B cell (primary cell): ENCODE measurements at regions not wholly inside any gene's neighbourhood (a gene's known extent, or its start where the extent isn't known, plus 50 kb on each side); places are given as distances from the start of the nearest gene placed in this dataset.

ENCODE experiments used
- ATAC-seq: fragments of 200-7000 bp; cut with Tn5 transposase; one replicate; pipeline ENCODE4 v1.10.0; 2021; ENCODE audit warnings: low read depth, mild to moderate bottlenecking, moderate number of reproducible peaks, moderate library complexity
- CTCF ChIA-PET: fragments of 350-600 bp; sonication (Branson Sonifier 250); formaldehyde crosslinking; loops from one replicate; lab custom pipeline; 2021; ENCODE audit warnings: antibody characterized with exemption, inconsistent platforms; lab: Charles Lee
- POLR2A ChIA-PET: fragments of 350-600 bp; sonication (Branson Sonifier 250); formaldehyde crosslinking; loops from one replicate; lab custom pipeline; 2021; ENCODE audit warnings: antibody characterized with exemption; lab: Charles Lee
- DNase-seq: peaks from one replicate; pipeline ENCODE4 v3.0.0; 2013
- H2AFZ ChIP-seq: 2 replicates; pipeline ENCODE4 v1.6.1; 2012; ENCODE audit warnings: mild to moderate bottlenecking, low read depth, low read length; ENCODE audit not compliant: insufficient read depth, poor library complexity, severe bottlenecking
- H3K27ac ChIP-seq, 2 donors: 1 replicate in 1 of 2; 2 replicates in 1 of 2; pipeline ENCODE4 v1.5.1; 2012 to 2013; ENCODE audit warnings: low read length in 2 of 2, mild to moderate bottlenecking in 2 of 2, moderate library complexity in 1 of 2
- H3K27me3 ChIP-seq, 4 experiments: fragments of 200-600 bp in 1 of 4; sonication (generic) in 1 of 4; replicated peaks in 1 of 4; 1 replicate in 2 of 4; 2 replicates in 2 of 4; pipeline versions ENCODE4 v1.6.1 to v1.7.0; 2013 to 2016; ENCODE audit warnings: low read length in 3 of 4, mild to moderate bottlenecking in 2 of 4, mixed read lengths in 1 of 4, moderate library complexity in 1 of 4; ENCODE audit not compliant: insufficient read depth in 4 of 4, control insufficient read depth in 3 of 4; ENCODE audit errors: control extremely low read depth in 1 of 4
- H3K36me3 ChIP-seq, 2 experiments: replicated peaks in 1 of 2; 1 replicate in 1 of 2; 2 replicates in 1 of 2; pipeline versions ENCODE4 v1.6.1 to v1.7.1; 2013; ENCODE audit warnings: low read length in 1 of 2; ENCODE audit not compliant: insufficient read depth in 2 of 2, control insufficient read depth in 1 of 2; ENCODE audit errors: control extremely low read depth in 1 of 2, extremely low read depth in 1 of 2
- H3K4me1 ChIP-seq, 2 donors: fragments of 200-600 bp in 1 of 2; sonication (generic) in 1 of 2; 1 replicate in 1 of 2; 2 replicates in 1 of 2; pipeline versions ENCODE4 v1.5.1 to v1.6.1; 2013 to 2017; ENCODE audit warnings: low read length in 2 of 2; ENCODE audit not compliant: control insufficient read depth in 2 of 2, insufficient read depth in 2 of 2
- H3K4me2 ChIP-seq: replicated peaks from 2 replicates; pipeline ENCODE3; 2012; ENCODE audit warnings: mild to moderate bottlenecking, low read depth, low read length; ENCODE audit not compliant: poor library complexity, severe bottlenecking
- H3K4me3 ChIP-seq, 5 experiments: fragments of 200-600 bp in 1 of 5; sonication (generic) in 1 of 5; 1 replicate in 3 of 5; 2 replicates in 2 of 5; pipeline versions ENCODE4 v1.5.1 to v1.7.0; 2011 to 2016; ENCODE audit warnings: low read length in 4 of 5, mild to moderate bottlenecking in 4 of 5, low read depth in 2 of 5, control low read depth in 1 of 5, moderate library complexity in 1 of 5; ENCODE audit not compliant: insufficient read depth in 1 of 5; ENCODE audit errors: control extremely low read depth in 1 of 5, extremely low read depth in 1 of 5
- H3K79me2 ChIP-seq: fragments of 200-600 bp; sonication (generic); one replicate; pipeline ENCODE4 v1.6.0; 2016; ENCODE audit warnings: low read length; ENCODE audit not compliant: control insufficient read depth, insufficient read depth
- H3K9ac ChIP-seq: fragments of 200-600 bp; sonication (generic); 2 replicates; pipeline ENCODE4 v1.6.1; 2017; ENCODE audit warnings: mild to moderate bottlenecking, low read length, moderate library complexity
- H3K9me3 ChIP-seq, 3 donors: one replicate each; pipeline versions ENCODE4 v1.6.1 to v1.7.1; 2013; ENCODE audit warnings: low read length in 2 of 3; ENCODE audit not compliant: control insufficient read depth in 2 of 3, insufficient read depth in 1 of 3; ENCODE audit errors: control extremely low read depth in 1 of 3
- H4K20me1 ChIP-seq: 2 replicates; pipeline ENCODE4 v1.6.0; 2012; ENCODE audit warnings: mild to moderate bottlenecking, low read length; ENCODE audit not compliant: insufficient read depth, control insufficient read depth, poor library complexity, severe bottlenecking
- H3K27ac Mint-ChIP-seq: one replicate; pipeline ENCODE4 v1.8.0; 2021; ENCODE audit warnings: mixed read lengths
- H3K27me3 Mint-ChIP-seq: one replicate; pipeline ENCODE4 v1.8.0; 2021; ENCODE audit warnings: mixed read lengths
- H3K4me1 Mint-ChIP-seq: one replicate; pipeline ENCODE4 v1.8.0; 2021; ENCODE audit warnings: mixed read lengths
- H3K4me3 Mint-ChIP-seq: one replicate; pipeline ENCODE4 v1.8.0; 2021; ENCODE audit warnings: mixed read lengths
- H3K9me3 Mint-ChIP-seq: one replicate; pipeline ENCODE4 v1.8.0; 2022; ENCODE audit warnings: mixed read lengths; ENCODE audit not compliant: insufficient read depth
- EZH2 ChIP-seq: IDR thresholded peaks from 2 replicates; pipeline ENCODE4 v1.6.1; 2012; ENCODE audit warnings: borderline replicate concordance, low read depth, mild to moderate bottlenecking, moderate library complexity, low read length; ENCODE audit not compliant: insufficient read depth, poor library complexity, severe bottlenecking
- WGBS: methylation state at CpG from one replicate; pipeline ENCODE4 v1.1.5; 2013; ENCODE audit warnings: missing lambda C conversion rate; ENCODE audit not compliant: insufficient coverage; 5-methylcytosine and 5-hydroxymethylcytosine counted together
- intact Hi-C: fragments of 100-400 bp; cut with micrococcal nuclease; formaldehyde crosslinking; loops from one replicate; pipeline ENCODE4 v1.10.0; 2022
- TF ChIP-seq, protein P1 (sequence below): fragments of 200-600 bp; IDR thresholded peaks from one replicate; pipeline ENCODE4 v1.8.0; 2022; ENCODE audit warnings: antibody characterized with exemption, mild to moderate bottlenecking

DNA sequence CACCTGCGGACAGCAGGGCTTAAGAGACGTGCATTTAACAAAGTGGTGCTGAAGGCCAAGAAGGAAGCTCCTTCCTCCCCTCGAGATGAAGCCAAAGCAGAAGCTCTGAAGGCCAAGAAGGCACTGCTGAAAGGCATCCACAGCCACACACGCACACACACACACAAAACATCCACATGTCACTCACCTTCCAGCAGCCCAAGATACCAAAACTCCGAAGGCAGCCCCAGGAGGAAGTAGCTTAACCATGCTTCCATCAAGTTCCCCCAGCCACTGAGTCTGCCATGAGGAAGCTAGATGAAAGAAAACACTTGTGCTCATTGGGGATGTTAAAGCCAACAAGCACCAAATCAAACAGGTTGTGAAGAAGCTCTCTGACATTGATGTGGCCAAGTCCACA, 175.7 kb upstream of the POU3F3 start:
- no peak for DNase-seq
- Histone ChIP-seq H3K36me3 (no peaks in the 10 kb centered on the region), H3K9me3 (no peaks in the 10 kb centered on the region), H3K4me2 (no peak overlapping the region), H2AFZ (no peak overlapping the region), H4K20me1 (no peaks in the 10 kb centered on the region), H3K4me3 (no peak overlapping the region), H3K9ac (no peak overlapping the region), H3K27ac (no peak overlapping the region), H3K27me3 (no peaks in the 10 kb centered on the region), H3K79me2 (no peaks in the 10 kb centered on the region), H3K4me1 (no peaks in the 10 kb centered on the region)
- peaks cover 14% of the 10 kb centered on the region for H3K27me3 Mint-ChIP-seq
- 60% methylated on average over 5 of the region's 5 CpGs for WGBS
- intact Hi-C loops = no loop called here
- no peak for TF ChIP-seq EZH2
- TF ChIP-seq, protein P1, sequence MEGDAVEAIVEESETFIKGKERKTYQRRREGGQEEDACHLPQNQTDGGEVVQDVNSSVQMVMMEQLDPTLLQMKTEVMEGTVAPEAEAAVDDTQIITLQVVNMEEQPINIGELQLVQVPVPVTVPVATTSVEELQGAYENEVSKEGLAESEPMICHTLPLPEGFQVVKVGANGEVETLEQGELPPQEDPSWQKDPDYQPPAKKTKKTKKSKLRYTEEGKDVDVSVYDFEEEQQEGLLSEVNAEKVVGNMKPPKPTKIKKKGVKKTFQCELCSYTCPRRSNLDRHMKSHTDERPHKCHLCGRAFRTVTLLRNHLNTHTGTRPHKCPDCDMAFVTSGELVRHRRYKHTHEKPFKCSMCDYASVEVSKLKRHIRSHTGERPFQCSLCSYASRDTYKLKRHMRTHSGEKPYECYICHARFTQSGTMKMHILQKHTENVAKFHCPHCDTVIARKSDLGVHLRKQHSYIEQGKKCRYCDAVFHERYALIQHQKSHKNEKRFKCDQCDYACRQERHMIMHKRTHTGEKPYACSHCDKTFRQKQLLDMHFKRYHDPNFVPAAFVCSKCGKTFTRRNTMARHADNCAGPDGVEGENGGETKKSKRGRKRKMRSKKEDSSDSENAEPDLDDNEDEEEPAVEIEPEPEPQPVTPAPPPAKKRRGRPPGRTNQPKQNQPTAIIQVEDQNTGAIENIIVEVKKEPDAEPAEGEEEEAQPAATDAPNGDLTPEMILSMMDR = no peak
- H3K4me3 Mint-ChIP-seq = no peak overlapping the region
- ChIA-PET POLR2A (no interaction called here), CTCF (no interaction called here)
- no peak for ATAC-seq
- no peak overlapping the region for H3K27ac Mint-ChIP-seq
- H3K9me3 Mint-ChIP-seq = no peaks in the 10 kb centered on the region
- H3K4me1 Mint-ChIP-seq = no peaks in the 10 kb centered on the region

DNA sequence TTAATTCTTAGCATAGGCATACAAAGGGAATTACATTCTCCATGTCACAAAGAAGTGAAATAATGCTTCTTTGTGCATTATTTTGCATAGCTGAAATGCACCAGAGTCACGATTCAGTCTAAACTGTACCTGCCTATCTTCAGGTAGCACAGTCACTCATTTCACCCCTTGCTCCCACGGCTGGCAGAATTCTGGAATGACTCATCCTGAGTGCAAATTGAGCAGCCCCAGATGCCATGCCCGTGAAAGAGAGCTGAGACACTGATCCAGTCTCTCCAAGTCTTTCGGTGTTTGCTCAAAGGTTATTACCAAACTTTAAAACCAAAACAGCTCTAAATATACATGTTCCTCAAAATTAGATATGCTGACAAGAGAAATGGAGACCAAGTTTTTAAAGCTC, 168.3 kb upstream of the POU3F3 start:
- ATAC-seq (no peak), DNase-seq (no peak)
- ChIA-PET POLR2A (no interaction called here), CTCF (no interaction called here)
- Histone ChIP-seq H4K20me1 (no peaks in the 10 kb centered on the region), H3K27me3 (no peaks in the 10 kb centered on the region), H3K36me3 (no peaks in the 10 kb centered on the region), H3K79me2 (no peaks in the 10 kb centered on the region), H3K4me3 (no peak overlapping the region), H3K9ac (no peak overlapping the region), H3K4me1 (no peaks in the 10 kb centered on the region), H3K4me2 (no peak overlapping the region), H3K27ac (no peak overlapping the region), H3K9me3 (no peaks in the 10 kb centered on the region), H2AFZ (no peak overlapping the region)
- H3K4me3 Mint-ChIP-seq = no peak overlapping the region
- no peak overlapping the region for H3K27ac Mint-ChIP-seq
- H3K9me3 Mint-ChIP-seq = no peaks in the 10 kb centered on the region
- no peaks in the 10 kb centered on the region for H3K4me1 Mint-ChIP-seq
- 89% methylated on average over 1 of the region's 4 CpGs for WGBS
- intact Hi-C loops = no loop called here
- no peak for TF ChIP-seq EZH2
- TF ChIP-seq, protein P1 = no peak
- H3K27me3 Mint-ChIP-seq = peaks cover 5% of the 10 kb centered on the region
